ENCODE measurements at regions not wholly inside any gene's neighbourhood (a gene's known extent, or its start where the extent isn't known, plus 50 kb on each side); places are given as distances from the start of the nearest gene placed in this dataset.

- Histone ChIP-seq H3K4me3 (replicated peaks in 1 of 3) (no peak overlapping the region), H3K4me1 (no peaks in the 10 kb centered on the region), H3K27me3 (no peaks in the 10 kb centered on the region), H3K27ac (no peak overlapping the region), H3K9me3 (no peaks in the 10 kb centered on the region), H3K36me3 (no peaks in the 10 kb centered on the region)
- WGBS, 2 donors, result 80 to 81% methylated on average over 3 of the region's 3 CpGs
- intact Hi-C loops (cut with DNase I), result no loop called here
- no peak for TF ChIP-seq CTCF (IDR thresholded peaks at IDR 0.05)
- TF ChIP-seq POLR2A (IDR thresholded peaks at IDR 0.05), result no peak
- no peak for DNase-seq
These were observed 176.8 kb downstream of the ARL4C start for GRCh38 chr2:234320066-234320465.

- Histone ChIP-seq H3K27me3 (no peaks in the 10 kb centered on the region), H3K27ac (no peak overlapping the region), H3K4me1 (no peaks in the 10 kb centered on the region), H3K4me3 (replicated peaks in 1 of 3) (no peak overlapping the region), H3K36me3 (no peaks in the 10 kb centered on the region), H3K9me3 (no peaks in the 10 kb centered on the region)
- 69 to 83% methylated on average over 3 of the region's 3 CpGs for WGBS, 2 donors
- intact Hi-C loops (cut with DNase I), result no loop called here
- TF ChIP-seq CTCF (IDR thresholded peaks at IDR 0.05) (no peak), POLR2A (IDR thresholded peaks at IDR 0.05) (no peak)
- DNase-seq, result no peak
These were observed 178.5 kb downstream of the ARL4C start for GRCh38 chr2:234318361-234318760.

- H3K36me3 ChIP-seq, result no peaks in the 10 kb centered on the region
- no peaks in the 10 kb centered on the region for H3K4me1 ChIP-seq
- no peak overlapping the region for H3K4me3 ChIP-seq (replicated peaks in 1 of 3)
- no peak for DNase-seq
- TF ChIP-seq CTCF (IDR thresholded peaks at IDR 0.05) (no peak), POLR2A (IDR thresholded peaks at IDR 0.05) (no peak)
- intact Hi-C loops (cut with DNase I), result no loop called here
- no peaks in the 10 kb centered on the region for H3K27me3 ChIP-seq
- no peaks in the 10 kb centered on the region for H3K9me3 ChIP-seq
- 75 to 94% methylated on average over 4 of the region's 4 CpGs for WGBS, 2 donors
- H3K27ac ChIP-seq, result no peak overlapping the region
These were observed 183.3 kb downstream of the ARL4C start for GRCh38 chr2:234313558-234313957.

- Histone ChIP-seq H3K4me3 (replicated peaks in 1 of 3) (no peak overlapping the region), H3K36me3 (no peaks in the 10 kb centered on the region), H3K27ac (no peak overlapping the region), H3K27me3 (no peaks in the 10 kb centered on the region), H3K9me3 (no peaks in the 10 kb centered on the region), H3K4me1 (no peaks in the 10 kb centered on the region)
- TF ChIP-seq CTCF (IDR thresholded peaks at IDR 0.05) (no peak), POLR2A (IDR thresholded peaks at IDR 0.05) (no peak)
- DNase-seq, result no peak
- intact Hi-C loops (cut with DNase I), result no loop called here
- WGBS, 2 donors, result 84 to 86% methylated on average over 5 of the region's 5 CpGs
These were observed 186.7 kb downstream of the ARL4C start for GRCh38 chr2:234310166-234310565.

- no peak overlapping the region for H3K27ac ChIP-seq
- H3K4me1 ChIP-seq, result no peaks in the 10 kb centered on the region
- DNase-seq, result no peak
- 90 to 93% methylated on average over 5 of the region's 5 CpGs for WGBS, 2 donors
- H3K4me3 ChIP-seq (replicated peaks in 1 of 3), result no peak overlapping the region
- H3K27me3 ChIP-seq, result no peaks in the 10 kb centered on the region
- intact Hi-C loops (cut with DNase I), result no loop called here
- TF ChIP-seq POLR2A (IDR thresholded peaks at IDR 0.05) (no peak), CTCF (IDR thresholded peaks at IDR 0.05) (no peak)
- no peaks in the 10 kb centered on the region for H3K36me3 ChIP-seq
- H3K9me3 ChIP-seq, result no peaks in the 10 kb centered on the region
These were observed 187.4 kb downstream of the ARL4C start for GRCh38 chr2:234309431-234309830.

Measured in thyroid gland (tissue), 4 donors.